Astrocyte (in vitro differentiated cells and primary cell): ENCODE measurements at regions not wholly inside any gene's neighbourhood (a gene's known extent, or its start where the extent isn't known, plus 50 kb on each side); places are given as distances from the start of the nearest gene placed in this dataset.

Source experiments
- EZH2 ChIP-seq: IDR thresholded peaks from 2 replicates; pipeline ENCODE4 v1.6.1; 2012; ENCODE audit warnings: mild to moderate bottlenecking, low read length, inconsistent platforms; ENCODE audit not compliant: insufficient read depth
- TF ChIP-seq, protein P1 (sequence below): IDR thresholded peaks from 2 replicates; pipeline ENCODE4 v1.5.1; 2011; ENCODE audit warnings: low read depth, mild to moderate bottlenecking, inconsistent platforms, low read length, moderate library complexity; ENCODE audit not compliant: insufficient read depth

DNA sequence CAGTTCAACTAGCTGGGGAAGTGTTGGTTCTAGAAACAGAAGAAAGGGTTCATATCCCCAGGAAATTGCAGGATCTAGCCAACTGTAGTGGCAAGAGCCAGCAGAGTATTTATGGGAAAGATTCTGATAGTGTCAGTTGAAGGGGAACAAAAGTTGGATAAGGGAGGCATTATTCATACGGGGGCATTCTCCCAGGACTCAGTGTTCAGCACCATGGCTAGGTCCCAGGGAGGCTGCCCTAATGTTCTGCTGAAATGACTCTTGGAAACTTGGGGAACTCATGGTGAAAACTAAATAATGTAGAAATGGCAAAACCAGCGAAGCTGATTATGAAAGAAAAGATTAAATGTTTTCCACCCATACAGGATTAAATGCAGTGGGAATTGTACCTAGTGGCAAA lies 543.7 kb downstream of the TRIB2 start:
- TF ChIP-seq EZH2, result no peak
- TF ChIP-seq, protein P1, sequence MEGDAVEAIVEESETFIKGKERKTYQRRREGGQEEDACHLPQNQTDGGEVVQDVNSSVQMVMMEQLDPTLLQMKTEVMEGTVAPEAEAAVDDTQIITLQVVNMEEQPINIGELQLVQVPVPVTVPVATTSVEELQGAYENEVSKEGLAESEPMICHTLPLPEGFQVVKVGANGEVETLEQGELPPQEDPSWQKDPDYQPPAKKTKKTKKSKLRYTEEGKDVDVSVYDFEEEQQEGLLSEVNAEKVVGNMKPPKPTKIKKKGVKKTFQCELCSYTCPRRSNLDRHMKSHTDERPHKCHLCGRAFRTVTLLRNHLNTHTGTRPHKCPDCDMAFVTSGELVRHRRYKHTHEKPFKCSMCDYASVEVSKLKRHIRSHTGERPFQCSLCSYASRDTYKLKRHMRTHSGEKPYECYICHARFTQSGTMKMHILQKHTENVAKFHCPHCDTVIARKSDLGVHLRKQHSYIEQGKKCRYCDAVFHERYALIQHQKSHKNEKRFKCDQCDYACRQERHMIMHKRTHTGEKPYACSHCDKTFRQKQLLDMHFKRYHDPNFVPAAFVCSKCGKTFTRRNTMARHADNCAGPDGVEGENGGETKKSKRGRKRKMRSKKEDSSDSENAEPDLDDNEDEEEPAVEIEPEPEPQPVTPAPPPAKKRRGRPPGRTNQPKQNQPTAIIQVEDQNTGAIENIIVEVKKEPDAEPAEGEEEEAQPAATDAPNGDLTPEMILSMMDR, result no peak
